Caco-2 (cell line): ENCODE measurements at regions not wholly inside any gene's neighbourhood (a gene's known extent, or its start where the extent isn't known, plus 50 kb on each side); places are given as distances from the start of the nearest gene placed in this dataset.

ENCODE experiments used
- BruUV-seq: library from RNA; stranded (reverse); fragments of 400-500 nt; replicated peaks from 2 replicates; lab custom pipeline; 2021; lab: Mats Ljungman, UMichigan
- CTCF ChIA-PET: fragments of 300-600 bp; sonication (Branson Sonifier 250); formaldehyde crosslinking; loops from one replicate; lab custom pipeline; 2022; ENCODE audit warnings: antibody characterized with exemption; lab: Charles Lee
- POLR2A ChIA-PET: fragments of 300-600 bp; sonication (Branson Sonifier 250); formaldehyde crosslinking; loops from one replicate; lab custom pipeline; 2022; ENCODE audit warnings: antibody characterized with exemption; lab: Charles Lee
- DNase-seq, 2 experiments: peaks; one replicate each; pipeline versions ENCODE4 v3.0.0 to v3.0.0-alpha.2; 2020 to 2022
- H3K27me3 ChIP-seq: replicated peaks from 2 replicates; pipeline ENCODE4 v1.6.0; 2011; ENCODE audit warnings: low read length; ENCODE audit not compliant: control insufficient read depth, insufficient read depth
- H3K36me3 ChIP-seq: 2 replicates; pipeline ENCODE4 v1.5.1; 2011; ENCODE audit warnings: low read length; ENCODE audit not compliant: control insufficient read depth, insufficient read depth
- H3K4me1 ChIP-seq: fragments of 250-450 bp; sonication (Bioruptor Pico); 2 replicates; pipeline ENCODE4 v1.5.1; 2020; ENCODE audit warnings: mild to moderate bottlenecking
- H3K4me3 ChIP-seq: 2 replicates; pipeline ENCODE4 v1.5.1; 2011; ENCODE audit warnings: low read depth, mild to moderate bottlenecking, control low read depth, low read length
- H3K9me3 ChIP-seq: fragments of 250-450 bp; sonication (Bioruptor Pico); 2 replicates; pipeline ENCODE4 v1.5.1; 2020; ENCODE audit warnings: mild to moderate bottlenecking, moderate library complexity
- H3K27ac Mint-ChIP-seq: one replicate; pipeline ENCODE4 v1.8.0; 2022; ENCODE audit warnings: mixed read lengths; ENCODE audit not compliant: unreplicated experiment
- H3K27me3 Mint-ChIP-seq: one replicate; pipeline ENCODE4 v1.8.0; 2022; ENCODE audit warnings: mixed read lengths; ENCODE audit not compliant: insufficient read depth, unreplicated experiment
- H3K36me3 Mint-ChIP-seq: one replicate; pipeline ENCODE4 v1.8.0; 2022; ENCODE audit warnings: mild to moderate bottlenecking, mixed read lengths; ENCODE audit not compliant: insufficient read depth, unreplicated experiment
- H3K4me1 Mint-ChIP-seq: one replicate; pipeline ENCODE4 v1.8.0; 2022; ENCODE audit warnings: low read depth, mixed read lengths; ENCODE audit not compliant: unreplicated experiment
- H3K4me3 Mint-ChIP-seq: one replicate; pipeline ENCODE4 v1.8.0; 2022; ENCODE audit warnings: mild to moderate bottlenecking, moderate library complexity, mixed read lengths; ENCODE audit not compliant: unreplicated experiment
- H3K9me3 Mint-ChIP-seq: one replicate; pipeline ENCODE4 v1.8.0; 2022; ENCODE audit warnings: mixed read lengths; ENCODE audit not compliant: unreplicated experiment
- intact Hi-C: fragments of 100-400 bp; cut with micrococcal nuclease; formaldehyde crosslinking; loops from one replicate; pipeline ENCODE4 v1.10.0; 2022; ENCODE audit not compliant: unreplicated experiment
- TF ChIP-seq, protein P1 (sequence below), 2 experiments: fragments of 200-600 bp in 1 of 2; IDR thresholded peaks; 1 replicate in 1 of 2; 2 replicates in 1 of 2; pipeline versions ENCODE4 v1.5.1 to v1.8.0; 2011 to 2022; ENCODE audit warnings: antibody characterized with exemption in 1 of 2, control low read depth in 1 of 2, inconsistent platforms in 1 of 2, low read depth in 1 of 2, low read length in 1 of 2, mild to moderate bottlenecking in 1 of 2, moderate library complexity in 1 of 2; ENCODE audit not compliant: insufficient read depth in 1 of 2, severe bottlenecking in 1 of 2, unreplicated experiment in 1 of 2

DNA sequence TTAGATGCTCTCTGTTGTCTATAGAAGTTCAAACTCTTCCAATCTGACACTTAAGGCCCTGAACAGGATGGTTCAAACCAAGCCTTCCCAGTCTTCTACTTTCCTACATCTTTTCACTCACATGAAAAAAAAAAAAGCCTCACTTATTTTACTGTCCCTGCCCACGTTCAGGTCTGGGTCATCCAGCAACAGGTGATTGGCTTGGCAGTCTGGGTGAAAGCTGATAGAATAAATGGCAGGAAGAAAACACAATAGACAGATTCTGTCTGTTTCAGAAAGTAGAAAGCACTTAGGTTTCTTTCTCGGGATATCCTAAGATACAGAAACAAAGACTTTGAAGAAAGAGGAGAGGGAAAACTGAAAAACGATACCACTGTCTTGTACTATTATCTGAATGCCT is 61.8 kb upstream of the HSF2 start:
- Mint-ChIP-seq H3K27ac (no peak overlapping the region), H3K4me3 (no peak overlapping the region), H3K9me3 (no peaks in the 10 kb centered on the region), H3K36me3 (no peaks in the 10 kb centered on the region), H3K4me1 (no peaks in the 10 kb centered on the region), H3K27me3 (peaks cover 6% of the 10 kb centered on the region)
- CTCF ChIA-PET = no interaction called here
- no peaks in the 10 kb centered on the region for H3K27me3 ChIP-seq
- no peaks in the 10 kb centered on the region for H3K36me3 ChIP-seq
- DNase-seq = no peak
- TF ChIP-seq, protein P1, sequence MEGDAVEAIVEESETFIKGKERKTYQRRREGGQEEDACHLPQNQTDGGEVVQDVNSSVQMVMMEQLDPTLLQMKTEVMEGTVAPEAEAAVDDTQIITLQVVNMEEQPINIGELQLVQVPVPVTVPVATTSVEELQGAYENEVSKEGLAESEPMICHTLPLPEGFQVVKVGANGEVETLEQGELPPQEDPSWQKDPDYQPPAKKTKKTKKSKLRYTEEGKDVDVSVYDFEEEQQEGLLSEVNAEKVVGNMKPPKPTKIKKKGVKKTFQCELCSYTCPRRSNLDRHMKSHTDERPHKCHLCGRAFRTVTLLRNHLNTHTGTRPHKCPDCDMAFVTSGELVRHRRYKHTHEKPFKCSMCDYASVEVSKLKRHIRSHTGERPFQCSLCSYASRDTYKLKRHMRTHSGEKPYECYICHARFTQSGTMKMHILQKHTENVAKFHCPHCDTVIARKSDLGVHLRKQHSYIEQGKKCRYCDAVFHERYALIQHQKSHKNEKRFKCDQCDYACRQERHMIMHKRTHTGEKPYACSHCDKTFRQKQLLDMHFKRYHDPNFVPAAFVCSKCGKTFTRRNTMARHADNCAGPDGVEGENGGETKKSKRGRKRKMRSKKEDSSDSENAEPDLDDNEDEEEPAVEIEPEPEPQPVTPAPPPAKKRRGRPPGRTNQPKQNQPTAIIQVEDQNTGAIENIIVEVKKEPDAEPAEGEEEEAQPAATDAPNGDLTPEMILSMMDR (IDR thresholded peaks at IDR 0.05; ENCODE audit: insufficient read depth in 1 of 2, low read depth in 1 of 2, low read length in 1 of 2, severe bottlenecking in 1 of 2, unreplicated experiment in 1 of 2) = no peak
- no peaks in the 10 kb centered on the region for H3K4me1 ChIP-seq
- no TSS peak for BruUV-seq
- H3K9me3 ChIP-seq = no peaks in the 10 kb centered on the region
- intact Hi-C loops = no loop called here
- H3K4me3 ChIP-seq = no peak overlapping the region
- POLR2A ChIA-PET = no interaction called here

DNA sequence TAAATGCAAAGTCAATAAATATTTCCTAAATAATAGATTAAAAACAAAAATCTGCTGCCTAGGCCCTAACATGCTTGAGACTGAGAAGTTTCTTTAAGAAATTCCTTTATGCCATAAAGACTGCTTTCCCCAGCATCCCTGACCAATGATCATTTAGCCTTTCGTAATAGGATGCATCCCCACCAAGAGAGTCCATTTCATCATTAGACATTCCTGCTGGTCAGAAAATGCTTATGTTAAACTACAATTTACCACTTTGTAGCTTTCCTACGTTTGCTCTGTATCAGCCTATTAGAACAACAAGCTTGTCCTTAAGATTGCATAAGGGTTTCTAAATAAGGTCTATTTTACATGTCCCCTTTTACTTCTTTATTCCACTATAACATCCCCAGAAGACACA is 59.8 kb upstream of the HSF2 start:
- Histone ChIP-seq H3K4me1 (no peaks in the 10 kb centered on the region), H3K4me3 (no peak overlapping the region), H3K9me3 (no peaks in the 10 kb centered on the region), H3K27me3 (no peaks in the 10 kb centered on the region), H3K36me3 (no peaks in the 10 kb centered on the region)
- Mint-ChIP-seq H3K36me3 (no peaks in the 10 kb centered on the region), H3K27ac (no peak overlapping the region), H3K27me3 (peaks cover 9% of the 10 kb centered on the region), H3K9me3 (no peaks in the 10 kb centered on the region), H3K4me1 (no peaks in the 10 kb centered on the region), H3K4me3 (no peak overlapping the region)
- no peak for DNase-seq
- intact Hi-C loops = no loop called here
- TF ChIP-seq, protein P1 (IDR thresholded peaks at IDR 0.05; ENCODE audit: insufficient read depth in 1 of 2, low read depth in 1 of 2, low read length in 1 of 2, severe bottlenecking in 1 of 2, unreplicated experiment in 1 of 2) = no peak
- no TSS peak for BruUV-seq
- POLR2A ChIA-PET = no interaction called here
- CTCF ChIA-PET = no interaction called here

DNA sequence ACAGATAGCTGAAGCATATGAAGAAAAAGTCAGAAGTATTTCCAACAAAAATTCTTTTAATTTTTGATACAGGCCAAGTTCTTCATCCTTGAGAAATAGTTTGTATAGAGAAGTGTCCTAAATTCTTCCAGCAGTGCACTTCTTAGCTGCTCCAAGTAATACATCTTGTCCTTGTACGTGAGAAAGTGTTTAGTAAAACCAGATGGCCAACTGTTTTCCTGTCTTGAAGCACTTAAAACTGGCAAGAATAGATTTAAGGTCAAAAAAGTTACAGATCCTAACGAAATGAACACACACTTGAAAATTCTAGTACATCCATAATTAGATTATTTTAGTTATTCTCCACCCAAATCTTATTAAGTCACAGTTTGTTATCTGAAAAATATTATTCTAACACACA is 52.2 kb upstream of the HSF2 start:
- BruUV-seq = no TSS peak
- no peak for DNase-seq
- H3K27me3 ChIP-seq = no peaks in the 10 kb centered on the region
- H3K36me3 ChIP-seq = no peaks in the 10 kb centered on the region
- no peaks in the 10 kb centered on the region for H3K36me3 Mint-ChIP-seq
- ChIA-PET POLR2A (no interaction called here), CTCF (no interaction called here)
- no peaks in the 10 kb centered on the region for H3K4me1 ChIP-seq
- no peak overlapping the region for H3K4me3 ChIP-seq
- no peak overlapping the region for H3K4me3 Mint-ChIP-seq
- intact Hi-C loops = no loop called here
- no peak overlapping the region for H3K27ac Mint-ChIP-seq
- H3K27me3 Mint-ChIP-seq = peaks cover 6% of the 10 kb centered on the region
- H3K9me3 ChIP-seq = no peaks in the 10 kb centered on the region
- no peaks in the 10 kb centered on the region for H3K4me1 Mint-ChIP-seq
- TF ChIP-seq, protein P1 (IDR thresholded peaks at IDR 0.05; ENCODE audit: insufficient read depth in 1 of 2, low read depth in 1 of 2, low read length in 1 of 2, severe bottlenecking in 1 of 2, unreplicated experiment in 1 of 2) = no peak
- no peaks in the 10 kb centered on the region for H3K9me3 Mint-ChIP-seq
